DOHH2 (cell line): ENCODE measurements at regions not wholly inside any gene's neighbourhood (a gene's known extent, or its start where the extent isn't known, plus 50 kb on each side); places are given as distances from the start of the nearest gene placed in this dataset.

Experiments used
- CTCF ChIP-seq: fragments of 200-600 bp; sonication (generic); IDR thresholded peaks from one replicate; pipeline ENCODE4 v1.5.1; 2014; ENCODE audit warnings: antibody characterized with exemption, mild to moderate bottlenecking, low read depth, low read length; ENCODE audit not compliant: poor library complexity, severe bottlenecking
- EZH2phosphoT487 ChIP-seq: fragments of 200-600 bp; sonication (generic); IDR thresholded peaks from 2 replicates; pipeline ENCODE4 v1.6.1; 2017; ENCODE audit warnings: borderline replicate concordance, mild to moderate bottlenecking, antibody characterized with exemption, low read length, moderate library complexity, mixed read lengths

DNA sequence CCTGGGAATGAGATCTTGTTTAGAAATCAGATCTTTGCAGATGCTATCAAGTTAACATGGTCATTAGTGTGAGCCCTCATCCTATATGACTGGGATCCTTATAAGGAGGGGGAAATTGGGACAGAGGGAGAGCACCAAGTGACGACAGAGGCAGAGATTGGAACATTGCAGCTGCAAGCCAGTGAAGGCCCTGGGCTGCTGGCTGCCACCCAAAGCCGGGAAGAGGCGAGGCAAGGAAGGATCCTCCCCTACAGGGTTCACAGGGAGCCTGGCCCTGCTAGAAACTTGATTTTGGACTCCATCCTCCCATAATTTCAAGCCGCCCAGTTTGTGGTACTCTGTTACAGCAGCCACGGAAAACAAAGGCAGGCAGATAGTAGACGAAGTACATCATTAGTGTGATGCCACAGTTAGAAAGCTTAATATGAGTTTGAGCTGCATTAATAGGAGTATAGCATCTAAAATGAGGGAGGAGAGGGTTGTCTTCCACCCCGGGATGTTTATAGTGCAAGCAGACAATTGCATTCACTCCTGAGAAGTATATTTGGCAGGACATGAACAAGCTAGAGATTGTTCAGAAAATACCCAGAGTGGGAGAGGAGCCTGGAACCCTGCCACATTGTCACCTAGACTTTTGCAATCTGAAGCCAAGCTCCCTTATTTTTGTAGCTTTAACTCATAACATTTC, 56.8 kb upstream of the CLMP start:
- no peak for TF ChIP-seq CTCF
- TF ChIP-seq EZH2phosphoT487 = no peak
